ENCODE measurements at regions not wholly inside any gene's neighbourhood (a gene's known extent, or its start where the extent isn't known, plus 50 kb on each side); places are given as distances from the start of the nearest gene placed in this dataset.
A peak's percentile ranks its signal among the peaks of the same experiment; 100 is the strongest.

- no peak for DNase-seq
Observed at GRCh38 chr15:62822228-62822627, 220.3 kb upstream of the TPM1 start.

- DNase-seq, result no peak
Observed at GRCh38 chr15:62823561-62823960, 219.0 kb upstream of the TPM1 start.

DNA sequence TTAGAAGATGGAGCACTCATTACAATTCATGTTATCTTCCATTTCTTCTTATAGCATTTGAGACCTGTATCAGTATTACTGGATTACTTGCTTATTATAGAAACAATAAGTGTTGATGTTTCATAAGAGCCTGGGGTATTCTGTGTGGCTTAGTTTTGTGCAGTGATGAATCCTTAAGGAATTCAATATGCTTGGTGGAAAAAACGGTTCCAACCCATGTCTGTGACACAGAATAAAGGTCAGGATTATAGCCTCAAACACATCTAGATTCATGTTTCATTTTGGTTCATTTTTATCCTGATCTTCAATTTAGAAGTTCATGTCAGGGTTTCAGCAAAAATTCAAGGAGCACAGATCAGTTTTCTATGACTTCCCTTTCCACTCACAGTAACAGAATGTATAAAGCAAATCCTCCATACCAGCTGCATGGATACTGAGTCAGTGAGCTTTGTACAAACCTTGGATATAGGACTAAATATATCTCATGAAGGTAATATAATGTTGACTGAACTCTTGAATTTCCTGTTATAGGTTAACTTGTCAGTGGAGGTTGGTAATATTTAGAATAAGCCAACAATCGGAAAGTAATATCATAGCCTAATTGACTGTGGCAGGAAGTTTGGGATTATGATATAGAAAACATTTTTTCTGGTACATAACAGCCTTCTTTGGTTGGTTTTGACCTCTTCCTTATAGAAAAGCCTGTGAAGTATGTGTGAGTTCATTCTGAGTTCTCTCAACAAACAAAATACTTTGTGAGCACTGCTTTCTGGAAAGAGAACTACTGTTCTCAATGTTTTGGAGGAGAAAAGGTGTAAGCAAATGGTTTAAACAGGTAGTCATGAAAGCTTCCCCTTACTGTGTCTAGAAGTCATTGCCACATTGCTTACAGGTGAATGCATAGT is 218.2 kb upstream of the TPM1 start:
- no peak for DNase-seq

DNA sequence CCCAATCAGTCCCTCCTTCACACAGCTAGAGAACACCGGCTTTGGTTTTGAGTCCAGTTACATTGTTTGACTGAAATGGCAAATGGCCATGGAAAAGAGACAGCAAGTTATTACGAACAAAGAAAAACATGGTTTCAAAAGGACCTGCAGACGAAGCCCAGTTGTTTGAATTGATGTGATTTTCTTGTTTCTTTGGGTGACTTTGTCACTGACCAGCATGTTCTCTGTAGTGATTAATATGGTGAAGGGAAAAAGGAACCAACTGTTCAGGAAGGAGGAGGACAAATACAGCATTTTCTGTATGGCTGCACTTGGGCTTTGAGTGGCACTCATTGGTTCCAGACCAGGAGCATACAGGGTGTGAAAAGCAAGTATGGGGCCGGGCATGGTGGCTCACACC is 217.4 kb upstream of the TPM1 start:
- DNase-seq, result no peak

- DNase-seq, result no peak
Observed at GRCh38 chr15:62826561-62826960, 216.0 kb upstream of the TPM1 start.

DNA sequence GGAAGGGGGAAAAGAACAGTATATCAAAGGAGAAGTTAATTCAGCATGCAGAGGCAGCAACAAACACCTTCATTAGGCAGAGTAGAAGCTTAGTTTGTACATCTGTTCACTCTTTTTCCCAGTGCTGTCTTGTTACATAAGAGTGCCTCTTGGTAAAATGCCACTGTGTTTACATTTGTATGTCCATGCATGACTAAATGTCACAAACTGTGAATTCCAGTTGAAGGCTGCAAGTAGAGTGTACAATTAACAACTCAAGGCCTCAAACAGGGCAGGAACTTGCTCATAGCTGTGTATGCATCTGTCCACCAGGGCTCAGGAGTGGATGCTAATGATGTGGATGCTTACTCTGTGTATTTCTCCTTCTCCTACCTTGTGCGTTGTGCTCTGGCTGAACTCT is 214.2 kb upstream of the TPM1 start:
- no peak for DNase-seq

DNA sequence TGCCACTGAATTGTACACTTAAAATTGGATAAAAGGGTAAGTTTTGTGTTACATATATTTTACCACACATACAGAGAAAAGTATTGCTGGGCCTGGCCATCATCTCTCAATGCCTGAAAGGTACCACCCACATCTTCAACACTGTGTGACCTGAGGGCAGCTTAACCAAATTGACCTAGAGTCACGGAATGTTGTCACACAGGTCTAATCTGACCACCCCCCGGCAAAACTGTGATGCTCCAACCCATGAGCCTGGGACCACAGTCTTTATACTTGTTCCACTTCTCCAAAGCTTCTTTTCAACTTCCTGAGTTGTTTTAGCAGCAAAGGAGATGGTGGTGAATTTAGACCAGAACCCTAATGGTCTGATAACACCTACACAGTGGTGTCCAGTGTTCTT is 210.3 kb upstream of the TPM1 start:
- DNase-seq, result no peak

GRCh38 chr15:62833646-62834045 is 208.9 kb upstream of the TPM1 start:
- no peak for DNase-seq

DNA sequence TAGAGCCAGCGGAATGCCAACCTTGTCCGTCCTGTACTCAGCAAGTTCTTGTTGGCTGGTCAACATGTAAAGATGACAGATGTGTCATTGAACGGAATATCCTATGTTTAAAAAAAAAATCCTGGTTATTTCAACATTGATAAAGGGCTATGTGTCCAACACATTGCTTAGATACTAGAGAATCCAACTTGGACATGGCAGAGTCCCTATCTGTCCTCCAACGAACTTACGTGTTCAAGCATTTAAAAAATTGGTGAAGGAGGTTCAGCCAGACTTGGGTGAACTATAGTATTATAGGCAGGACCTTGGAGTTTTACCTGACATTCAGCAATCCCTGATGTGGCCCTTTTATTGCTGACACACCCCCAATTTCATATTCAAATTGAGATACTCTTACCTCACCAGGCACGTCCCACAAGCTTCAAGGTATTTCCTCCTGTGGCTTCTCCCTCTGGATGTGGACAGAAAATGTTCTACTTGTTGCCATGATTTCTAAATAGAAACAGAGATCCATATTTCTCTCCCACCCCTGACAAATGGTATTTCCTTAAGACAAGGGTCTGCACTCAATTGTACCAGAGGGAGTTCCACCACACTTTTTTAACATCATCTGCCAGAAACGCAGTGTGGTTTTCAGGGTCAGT is 207.7 kb upstream of the TPM1 start:
- DNase-seq, result no peak

GRCh38 chr15:62835351-62835750 is 207.2 kb upstream of the TPM1 start:
- no peak for DNase-seq

DNA sequence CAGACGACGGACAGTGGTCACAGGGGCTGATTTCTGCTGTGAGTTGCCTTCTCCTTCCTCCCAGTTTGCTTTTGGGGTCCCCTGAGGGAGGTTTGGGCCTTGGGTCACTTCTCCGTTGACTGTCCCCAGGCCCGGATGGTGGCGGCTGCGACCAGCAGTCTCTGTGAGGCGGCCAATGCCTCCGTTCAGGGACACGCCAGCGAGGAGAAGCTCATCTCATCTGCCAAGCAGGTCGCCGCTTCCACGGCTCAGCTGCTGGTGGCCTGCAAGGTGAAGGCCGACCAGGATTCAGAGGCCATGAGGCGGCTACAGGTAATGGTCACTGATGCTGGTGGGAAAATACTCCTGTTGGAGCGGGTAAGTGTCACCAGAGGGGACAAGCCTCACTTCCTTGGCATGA is 206.8 kb upstream of the TPM1 start:
- no peak for DNase-seq

GRCh38 chr15:62840526-62841268 is 201.8 kb upstream of the TPM1 start:
- no peak for DNase-seq

DNA sequence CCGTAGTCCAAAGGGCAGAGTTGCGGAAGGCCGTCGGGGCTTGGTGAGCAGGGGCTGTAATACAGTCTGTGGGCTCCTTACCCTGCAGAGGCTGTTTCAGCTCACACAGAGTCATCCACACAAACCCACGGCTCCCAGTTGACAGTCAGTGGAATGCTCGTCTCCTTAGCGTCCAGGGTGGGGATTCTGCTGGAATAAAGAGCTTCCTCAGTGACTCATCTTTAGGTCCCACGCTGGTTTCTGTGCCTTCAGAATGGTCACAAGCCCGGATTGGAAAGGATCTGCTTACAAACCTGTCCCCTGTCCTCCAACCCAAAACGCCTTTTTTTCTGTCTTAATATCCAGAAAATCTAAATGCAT is 201.3 kb upstream of the TPM1 start:
- DNase-seq, result no peak

- no peak for DNase-seq
Observed at GRCh38 chr15:62841891-62842559, 200.5 kb upstream of the TPM1 start.

GRCh38 chr15:62843311-62843710 is 199.2 kb upstream of the TPM1 start:
- no peak for DNase-seq

- no peak for DNase-seq
Observed at GRCh38 chr15:62844564-62845240, 197.8 kb upstream of the TPM1 start.

GRCh38 chr15:62845241-62846126 is 197.1 kb upstream of the TPM1 start:
- DNase-seq, result no peak

- no peak for DNase-seq
Observed at GRCh38 chr15:62846131-62846804, 196.3 kb upstream of the TPM1 start.

DNA sequence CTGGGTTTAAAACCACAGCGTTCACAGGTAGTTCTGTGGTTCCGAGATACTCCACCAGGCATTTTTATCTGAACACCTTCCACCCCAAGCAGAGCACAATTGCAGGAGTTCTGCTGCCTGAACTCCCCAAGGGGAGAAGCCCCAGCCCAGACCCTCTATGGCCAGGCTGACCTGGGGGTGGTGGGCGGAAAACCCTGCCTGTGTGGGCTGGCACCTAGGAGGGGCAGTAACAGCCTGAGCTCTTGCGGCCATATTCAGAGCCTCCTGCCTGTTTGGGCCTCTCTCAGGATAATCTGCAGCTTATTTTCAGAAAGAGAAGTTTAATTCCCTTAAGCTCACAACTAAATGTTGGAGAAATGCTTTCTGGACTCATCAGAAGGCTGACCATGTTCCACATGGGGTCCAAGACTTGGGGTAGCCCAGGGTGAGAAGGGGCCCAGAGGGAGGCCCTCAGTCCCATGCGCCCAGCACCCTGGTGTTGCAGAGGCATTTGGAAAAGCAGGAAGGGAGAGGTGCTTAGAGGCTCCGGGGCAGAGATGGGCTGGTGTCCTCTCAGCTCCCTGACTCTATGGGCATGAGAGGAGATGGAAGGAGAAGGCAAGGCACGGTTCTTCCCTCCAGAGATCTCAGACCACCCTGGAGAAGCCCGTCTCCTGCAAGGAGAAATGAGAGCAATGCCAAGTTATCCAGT is 195.6 kb upstream of the TPM1 start:
- no peak for DNase-seq

- DNase-seq, result peak; percentile 22
Observed at GRCh38 chr15:62847900-62848489, 194.6 kb upstream of the TPM1 start.

Measured in NCI-H1048 (cell line).